ENCODE measurements at regions not wholly inside any gene's neighbourhood (a gene's known extent, or its start where the extent isn't known, plus 50 kb on each side); places are given as distances from the start of the nearest gene placed in this dataset.

GRCh38 chr18:2360861-2361260 is 210.4 kb downstream of the METTL4 start:
- TF ChIP-seq CTCF (IDR thresholded peaks at IDR 0.05; ENCODE audit: low read depth, low read length) = no peak
- Histone ChIP-seq H3K27ac (no peak overlapping the region), H3K4me3 (ENCODE audit: low read depth, low read length) (no peak overlapping the region), H3K27me3 (ENCODE audit: insufficient read depth, low read depth, severe bottlenecking) (no peaks in the 10 kb centered on the region), H3K9me3 (ENCODE audit: severe bottlenecking) (no peaks in the 10 kb centered on the region), H3K36me3 (no peaks in the 10 kb centered on the region)
- no peak for DNase-seq

- Histone ChIP-seq H3K27ac (no peak overlapping the region), H3K36me3 (no peaks in the 10 kb centered on the region), H3K4me3 (ENCODE audit: low read depth, low read length) (no peak overlapping the region), H3K27me3 (ENCODE audit: insufficient read depth, low read depth, severe bottlenecking) (no peaks in the 10 kb centered on the region), H3K9me3 (ENCODE audit: severe bottlenecking) (no peaks in the 10 kb centered on the region)
- TF ChIP-seq CTCF (IDR thresholded peaks at IDR 0.05; ENCODE audit: low read depth, low read length) = no peak
- no peak for DNase-seq
Measured at GRCh38 chr18:2368102-2368501, 203.2 kb downstream of the METTL4 start.

GRCh38 chr18:2376707-2377106 is 194.6 kb downstream of the METTL4 start:
- Histone ChIP-seq H3K36me3 (no peaks in the 10 kb centered on the region), H3K27me3 (ENCODE audit: insufficient read depth, low read depth, severe bottlenecking) (no peaks in the 10 kb centered on the region), H3K4me3 (ENCODE audit: low read depth, low read length) (no peak overlapping the region), H3K27ac (no peak overlapping the region), H3K9me3 (ENCODE audit: severe bottlenecking) (no peaks in the 10 kb centered on the region)
- no peak for TF ChIP-seq CTCF (IDR thresholded peaks at IDR 0.05; ENCODE audit: low read depth, low read length)
- DNase-seq = no peak

GRCh38 chr18:2380101-2380500 is 191.2 kb downstream of the METTL4 start:
- Histone ChIP-seq H3K27me3 (ENCODE audit: insufficient read depth, low read depth, severe bottlenecking) (no peaks in the 10 kb centered on the region), H3K27ac (no peak overlapping the region), H3K9me3 (ENCODE audit: severe bottlenecking) (no peaks in the 10 kb centered on the region), H3K4me3 (ENCODE audit: low read depth, low read length) (no peak overlapping the region), H3K36me3 (no peaks in the 10 kb centered on the region)
- no peak for TF ChIP-seq CTCF (IDR thresholded peaks at IDR 0.05; ENCODE audit: low read depth, low read length)
- DNase-seq = no peak

GRCh38 chr18:2381539-2381938 is 189.8 kb downstream of the METTL4 start:
- no peak for TF ChIP-seq CTCF (IDR thresholded peaks at IDR 0.05; ENCODE audit: low read depth, low read length)
- Histone ChIP-seq H3K27ac (no peak overlapping the region), H3K27me3 (ENCODE audit: insufficient read depth, low read depth, severe bottlenecking) (no peaks in the 10 kb centered on the region), H3K36me3 (no peaks in the 10 kb centered on the region), H3K9me3 (ENCODE audit: severe bottlenecking) (no peaks in the 10 kb centered on the region), H3K4me3 (ENCODE audit: low read depth, low read length) (no peak overlapping the region)
- no peak for DNase-seq

- Histone ChIP-seq H3K4me3 (ENCODE audit: low read depth, low read length) (no peak overlapping the region), H3K27me3 (ENCODE audit: insufficient read depth, low read depth, severe bottlenecking) (no peaks in the 10 kb centered on the region), H3K36me3 (no peaks in the 10 kb centered on the region), H3K27ac (no peak overlapping the region), H3K9me3 (ENCODE audit: severe bottlenecking) (no peaks in the 10 kb centered on the region)
- DNase-seq = no peak
- no peak for TF ChIP-seq CTCF (IDR thresholded peaks at IDR 0.05; ENCODE audit: low read depth, low read length)
Measured at GRCh38 chr18:2387588-2387987, 183.7 kb downstream of the METTL4 start.
